ENCODE measurements at regions not wholly inside any gene's neighbourhood (a gene's known extent, or its start where the extent isn't known, plus 50 kb on each side); places are given as distances from the start of the nearest gene placed in this dataset.
"Not testable (repeated sequence)": the region's sequence is repeated elsewhere in the genome, so short reads cannot be mapped to it uniquely, and the experiment has no call there.

- peaks cover 45% of the 10 kb centered on the region for H3K79me2 ChIP-seq (ENCODE audit: control insufficient read depth, insufficient read depth, low read length)
- ATAC-seq = peak; percentile 43
- intact Hi-C loops (cut with micrococcal nuclease) = loop anchor here (2.0 to 10.0 kb wide), 2 partner anchors 17 to 867 kb away; no protein-coding TSS in a partner anchor
- FAIRE-seq; H3K27me3 ChIP-seq (ENCODE audit: control insufficient read depth in 2 of 2, insufficient read depth in 2 of 2, low read length in 2 of 2); H3K9me3 ChIP-seq (replicated peaks; ENCODE audit: control insufficient read depth, insufficient read depth, low read depth, low read length); in situ Hi-C loops (cut with MboI); BruUV-seq (replicated peaks); H3K9me1 ChIP-seq (ENCODE audit: control insufficient read depth, insufficient read depth, low read length); CTCF ChIA-PET (ENCODE audit: low intra/inter-chr PET ratio); H3K4me1 ChIP-seq (replicated peaks in 1 of 2; ENCODE audit: control insufficient read depth in 2 of 2, insufficient read depth in 2 of 2, low read length in 2 of 2): not testable (repeated sequence)
- DNase-seq (ENCODE audit: extremely low read depth in 1 of 4, low spot score in 3 of 4) = peak in 2 of 4 experiments; percentile 22 to 61
- H3K4me3 ChIP-seq = peak overlapping the region; percentile 55
- H2AFZ ChIP-seq (ENCODE audit: low read depth, low read length) = peak overlapping the region; percentile 93
- H3K36me3 ChIP-seq (ENCODE audit: control insufficient read depth, insufficient read depth, low read length) = peaks cover 14% of the 10 kb centered on the region; the same call in 2 of the 3 replicates
- H3K27ac ChIP-seq (ENCODE audit: extremely low read depth, low read depth, low read length) = peak overlapping the region; percentile 91
- POLR2A ChIA-PET = interaction anchor here (0.6 to 2.2 kb wide), 4 partner anchors 11 to 77 kb away, joined by 3 to 22 read pairs (median 3); no protein-coding TSS in a partner anchor
- 4% methylated on average over 21 of the region's 51 CpGs for WGBS (ENCODE audit: insufficient coverage, low coverage, missing lambda C conversion rate)
- peak overlapping the region; percentile 83 to 92 for H3K9ac ChIP-seq (ENCODE audit: insufficient read depth in 1 of 2, low read depth in 2 of 2, low read length in 2 of 2)
- peaks cover 21% of the 10 kb centered on the region for H4K20me1 ChIP-seq (replicated peaks; ENCODE audit: control insufficient read depth, insufficient read depth, low read length)
- H3K4me2 ChIP-seq (ENCODE audit: insufficient read depth, low read length) = peak overlapping the region; percentile 96
- TF ChIP-seq TFAP4 (CRISPR knock-in tag; IDR thresholded peaks at IDR 0.05; ENCODE audit: borderline replicate concordance) = peak; percentile 90
- TF ChIP-seq MGA (IDR thresholded peaks at IDR 0.05) = peak; percentile 87
- peak; percentile 85 for TF ChIP-seq RBFOX2 (IDR thresholded peaks at IDR 0.05; ENCODE audit: low read depth, low read length)
- peak; percentile 45; the same call in 1 of the 2 replicates for TF ChIP-seq CHD2 (IDR thresholded peaks at IDR 0.05; ENCODE audit: low read depth, low read length)
- peak; percentile 3 for TF ChIP-seq HNRNPLL (IDR thresholded peaks at IDR 0.05; ENCODE audit: low read depth, low read length, poor library complexity, severe bottlenecking)
- TF ChIP-seq EGR1 (conservative IDR thresholded peaks at IDR 0.05) = 0 out of 2 replicates have a peak, but pooled peaks have one; percentile 5
- TF ChIP-seq PHF8 (IDR thresholded peaks at IDR 0.05; ENCODE audit: borderline replicate concordance, low read length) = peak; percentile 52; the same call in 1 of the 2 replicates
- peak in 1 of 2 experiments; percentile 22; a peak in 1 of 4 replicates for TF ChIP-seq HDAC1 (IDR thresholded peaks at IDR 0.05)
- peak; percentile 49; the same call in 1 of the 2 replicates for TF ChIP-seq L3MBTL2 (IDR thresholded peaks at IDR 0.05)
These were observed 79.3 kb upstream of the RGPD4 start for GRCh38 chr2:107747199-107747963.

Measured in K562 (cell line).